PC-3 (cell line): ENCODE measurements at regions not wholly inside any gene's neighbourhood (a gene's known extent, or its start where the extent isn't known, plus 50 kb on each side); places are given as distances from the start of the nearest gene placed in this dataset.

ENCODE experiments used
- CTCF ChIP-seq: fragments of 300-600 bp; sonication (generic); conservative IDR thresholded peaks from 2 replicates; pipeline ENCODE4 v1.5.1; 2017; ENCODE audit warnings: antibody characterized with exemption, low read depth, mild to moderate bottlenecking, low read length
- EZH2 ChIP-seq: fragments of 300-600 bp; sonication (generic); IDR thresholded peaks from one replicate; pipeline ENCODE4 v1.6.1; 2017; ENCODE audit warnings: antibody characterized with exemption, mild to moderate bottlenecking, low read length; ENCODE audit not compliant: unreplicated experiment
- EZH2phosphoT487 ChIP-seq: fragments of 300-600 bp; sonication (generic); IDR thresholded peaks from 2 replicates; pipeline ENCODE4 v1.6.1; 2018; ENCODE audit warnings: mild to moderate bottlenecking, antibody characterized with exemption, low read length, borderline replicate concordance

- no peak for TF ChIP-seq CTCF
- TF ChIP-seq EZH2 = no peak
- TF ChIP-seq EZH2phosphoT487 = no peak
These were observed 432.3 kb upstream of the TSHZ3 start for GRCh38 chr19:31781542-31781941.
